Stimulated activated naive CD8-positive, alpha-beta T cell treated with anti-CD3 and anti-CD28 coated beads, Interleukin-15, Interleukin-2, amounts not matched to agents 100 U/mL and 50 U/mL, for 24 hours (primary cell): ENCODE measurements at regions not wholly inside any gene's neighbourhood (a gene's known extent, or its start where the extent isn't known, plus 50 kb on each side); places are given as distances from the start of the nearest gene placed in this dataset.

Experiments used
- ATAC-seq: fragments of 150-1000 bp; cut with Tn5 transposase; one replicate; pipeline ENCODE4 v1.10.0; 2021
- DNase-seq: peaks from one replicate; pipeline ENCODE4 v3.0.0; 2021

- no peak for ATAC-seq
- DNase-seq, result no peak
Measured at GRCh38 chr7:45350896-45351295, 193.3 kb downstream of the RAMP3 start.

- ATAC-seq (no peak), DNase-seq (no peak)
Measured at GRCh38 chr7:45358287-45358686, 200.7 kb downstream of the RAMP3 start.

- DNase-seq (no peak), ATAC-seq (no peak)
Measured at GRCh38 chr7:45359250-45359649, 201.7 kb downstream of the RAMP3 start.

GRCh38 chr7:45359776-45360175 lies 202.2 kb downstream of the RAMP3 start:
- ATAC-seq (no peak), DNase-seq (no peak)

GRCh38 chr7:45363669-45364068 lies 206.1 kb downstream of the RAMP3 start:
- ATAC-seq (no peak), DNase-seq (no peak)

GRCh38 chr7:45365341-45365740 lies 207.8 kb downstream of the RAMP3 start:
- ATAC-seq (no peak), DNase-seq (no peak)

GRCh38 chr7:45366475-45366874 lies 207.7 kb upstream of the ADCY1 start:
- DNase-seq (no peak), ATAC-seq (no peak)

GRCh38 chr7:45367026-45367425 lies 207.1 kb upstream of the ADCY1 start:
- DNase-seq (no peak), ATAC-seq (no peak)

GRCh38 chr7:45368129-45368807 lies 205.9 kb upstream of the ADCY1 start:
- no peak for DNase-seq
- no peak for ATAC-seq

- DNase-seq (no peak), ATAC-seq (no peak)
Measured at GRCh38 chr7:45384499-45384898, 189.7 kb upstream of the ADCY1 start.

- no peak for DNase-seq
- ATAC-seq, result no peak
Measured at GRCh38 chr7:45387837-45388236, 186.3 kb upstream of the ADCY1 start.

GRCh38 chr7:45389073-45389872 lies 184.9 kb upstream of the ADCY1 start:
- no peak for ATAC-seq
- no peak for DNase-seq

- ATAC-seq, result no peak
Measured at GRCh38 chr7:45390180-45390579, 184.0 kb upstream of the ADCY1 start.

GRCh38 chr7:45390731-45391130 lies 183.4 kb upstream of the ADCY1 start:
- no peak for ATAC-seq

More at GRCh38 chr7:45390180-45390579, 184.0 kb upstream of the ADCY1 start:
- DNase-seq, result no peak

GRCh38 chr7:45391618-45392451 lies 182.3 kb upstream of the ADCY1 start:
- DNase-seq (no peak), ATAC-seq (no peak)

More at GRCh38 chr7:45390731-45391130, 183.4 kb upstream of the ADCY1 start:
- DNase-seq, result no peak

- ATAC-seq (no peak), DNase-seq (no peak)
Measured at GRCh38 chr7:45394117-45394708, 180.0 kb upstream of the ADCY1 start.

- ATAC-seq (no peak), DNase-seq (no peak)
Measured at GRCh38 chr7:45399069-45399468, 175.1 kb upstream of the ADCY1 start.

GRCh38 chr7:45400680-45401079 lies 173.5 kb upstream of the ADCY1 start:
- no peak for DNase-seq
- no peak for ATAC-seq

- DNase-seq (no peak), ATAC-seq (no peak)
Measured at GRCh38 chr7:45401155-45401554, 173.0 kb upstream of the ADCY1 start.

GRCh38 chr7:45401851-45402250 lies 172.3 kb upstream of the ADCY1 start:
- DNase-seq (no peak), ATAC-seq (no peak)

- ATAC-seq (peak; percentile 78), DNase-seq (no peak)
Measured at GRCh38 chr7:45402480-45403218, 171.5 kb upstream of the ADCY1 start.

- ATAC-seq (no peak), DNase-seq (no peak)
Measured at GRCh38 chr7:45404622-45405021, 169.5 kb upstream of the ADCY1 start.
